ENCODE measurements at regions not wholly inside any gene's neighbourhood (a gene's known extent, or its start where the extent isn't known, plus 50 kb on each side); places are given as distances from the start of the nearest gene placed in this dataset.

GRCh38 chrY:19042984-19043442 lies 269.5 kb upstream of the HSFY2 start:
- DNase-seq = no peak

- no peak for DNase-seq
Observed at GRCh38 chrY:19042306-19042958, 268.9 kb upstream of the HSFY2 start.

- DNase-seq = no peak
Observed at GRCh38 chrY:19026631-19027030, 253.1 kb upstream of the HSFY2 start.

GRCh38 chrY:19023934-19024333 lies 250.4 kb upstream of the HSFY2 start:
- DNase-seq = no peak

GRCh38 chrY:19020193-19020592 lies 246.7 kb upstream of the HSFY2 start:
- no peak for DNase-seq

GRCh38 chrY:19016990-19017389 lies 243.5 kb upstream of the HSFY2 start:
- no peak for DNase-seq

- no peak for DNase-seq
Observed at GRCh38 chrY:19015854-19016253, 242.3 kb upstream of the HSFY2 start.

- DNase-seq = no peak
Observed at GRCh38 chrY:19015213-19015612, 241.7 kb upstream of the HSFY2 start.

- DNase-seq = no peak
Observed at GRCh38 chrY:19012985-19013384, 239.4 kb upstream of the HSFY2 start.

- DNase-seq = no peak
Observed at GRCh38 chrY:19011605-19012090, 238.1 kb upstream of the HSFY2 start.

- no peak for DNase-seq
Observed at GRCh38 chrY:19006234-19006633, 232.7 kb upstream of the HSFY2 start.

- no peak for DNase-seq
Observed at GRCh38 chrY:19005579-19005978, 232.0 kb upstream of the HSFY2 start.

- no peak for DNase-seq
Observed at GRCh38 chrY:18997635-18998240, 224.2 kb upstream of the HSFY2 start.

GRCh38 chrY:18993480-18993879 lies 219.9 kb upstream of the HSFY2 start:
- DNase-seq = no peak

GRCh38 chrY:18992684-18993083 lies 219.1 kb upstream of the HSFY2 start:
- peak; percentile 16 for DNase-seq

GRCh38 chrY:18989356-18989755 lies 215.8 kb upstream of the HSFY2 start:
- DNase-seq = no peak

- no peak for DNase-seq
Observed at GRCh38 chrY:18966001-18966400, 192.5 kb upstream of the HSFY2 start.

- DNase-seq = no peak
Observed at GRCh38 chrY:18958846-18959245, 185.3 kb upstream of the HSFY2 start.

GRCh38 chrY:18951657-18952435 lies 178.3 kb upstream of the HSFY2 start:
- no peak for DNase-seq

GRCh38 chrY:18951019-18951418 lies 177.5 kb upstream of the HSFY2 start:
- no peak for DNase-seq

- DNase-seq = no peak
Observed at GRCh38 chrY:18936831-18937230, 163.3 kb upstream of the HSFY2 start.

GRCh38 chrY:18919256-18919655 lies 145.7 kb upstream of the HSFY2 start:
- no peak for DNase-seq

GRCh38 chrY:18912846-18913245 lies 139.3 kb upstream of the HSFY2 start:
- no peak for DNase-seq

- no peak for DNase-seq
Observed at GRCh38 chrY:18909846-18910245, 136.3 kb upstream of the HSFY2 start.

Data from right hindlimb (tissue), 1 donor.